ENCODE measurements at regions not wholly inside any gene's neighbourhood (a gene's known extent, or its start where the extent isn't known, plus 50 kb on each side); places are given as distances from the start of the nearest gene placed in this dataset.
A peak's percentile ranks its signal among the peaks of the same experiment; 100 is the strongest.

DNA sequence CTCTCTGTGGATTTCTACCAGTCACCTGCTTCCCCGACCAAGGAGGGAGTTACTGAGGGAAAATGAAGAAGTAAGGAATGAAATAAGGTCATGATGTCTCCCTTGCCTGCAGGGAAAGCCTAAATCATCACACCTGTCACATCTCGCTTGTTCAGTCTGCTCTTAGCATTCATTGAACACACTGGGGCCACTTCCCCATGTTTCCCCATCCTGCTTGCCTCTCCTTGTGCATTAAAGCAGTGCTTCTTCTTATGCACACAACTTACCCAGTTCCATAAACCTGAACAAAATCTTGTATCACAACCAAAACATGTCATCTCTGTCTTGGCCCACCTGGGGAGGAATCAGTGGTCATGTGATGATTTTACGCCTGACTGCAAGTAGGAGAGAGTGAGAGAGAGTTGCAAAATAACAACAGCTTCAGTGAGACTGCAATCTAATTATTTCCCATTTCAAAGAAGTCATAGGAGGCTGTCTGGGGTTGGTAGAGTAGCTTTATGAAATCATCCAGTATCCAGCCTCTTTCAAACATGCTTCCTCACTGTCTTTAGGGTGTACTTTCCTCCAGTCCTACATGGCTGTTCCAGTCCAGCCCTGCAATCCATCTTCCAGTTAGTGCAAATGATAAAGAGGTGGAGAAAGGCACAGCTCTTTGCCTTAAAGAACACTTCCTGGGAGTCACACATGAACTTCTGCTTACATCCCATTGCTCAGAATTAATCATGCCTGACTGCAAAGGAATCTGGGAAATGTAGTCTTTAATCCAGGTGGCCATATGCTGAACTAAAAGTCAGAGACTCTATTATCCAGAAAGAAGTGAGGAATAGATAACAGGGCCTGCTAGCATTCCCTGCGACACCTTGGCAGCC is 220.1 kb downstream of the HAUS1 start:
- TF ChIP-seq ISL1 (CRISPR knock-in tag; IDR thresholded peaks at IDR 0.05), result no peak
- ATAC-seq, result peak; percentile 93

DNA sequence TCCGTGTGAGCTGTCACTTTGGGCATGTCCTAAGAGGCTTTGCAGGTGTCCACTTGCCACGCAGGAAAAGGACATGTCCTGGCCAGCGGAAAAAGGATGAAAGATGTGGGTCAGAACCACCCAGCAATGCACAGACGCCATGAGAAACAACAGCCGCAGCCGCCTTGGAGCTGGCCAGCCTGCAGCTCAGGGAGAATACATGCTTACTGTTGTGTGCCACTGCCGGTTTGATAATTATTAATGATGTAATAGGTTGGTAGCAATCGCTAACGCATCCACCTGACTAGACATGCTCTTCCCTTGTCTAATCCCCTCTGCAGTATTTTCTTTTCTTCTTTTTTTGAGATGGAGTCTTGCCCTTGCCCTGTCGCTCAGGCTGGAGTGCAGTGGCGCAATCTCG is 221.7 kb downstream of the HAUS1 start:
- no peak for ATAC-seq
- TF ChIP-seq, protein P1, sequence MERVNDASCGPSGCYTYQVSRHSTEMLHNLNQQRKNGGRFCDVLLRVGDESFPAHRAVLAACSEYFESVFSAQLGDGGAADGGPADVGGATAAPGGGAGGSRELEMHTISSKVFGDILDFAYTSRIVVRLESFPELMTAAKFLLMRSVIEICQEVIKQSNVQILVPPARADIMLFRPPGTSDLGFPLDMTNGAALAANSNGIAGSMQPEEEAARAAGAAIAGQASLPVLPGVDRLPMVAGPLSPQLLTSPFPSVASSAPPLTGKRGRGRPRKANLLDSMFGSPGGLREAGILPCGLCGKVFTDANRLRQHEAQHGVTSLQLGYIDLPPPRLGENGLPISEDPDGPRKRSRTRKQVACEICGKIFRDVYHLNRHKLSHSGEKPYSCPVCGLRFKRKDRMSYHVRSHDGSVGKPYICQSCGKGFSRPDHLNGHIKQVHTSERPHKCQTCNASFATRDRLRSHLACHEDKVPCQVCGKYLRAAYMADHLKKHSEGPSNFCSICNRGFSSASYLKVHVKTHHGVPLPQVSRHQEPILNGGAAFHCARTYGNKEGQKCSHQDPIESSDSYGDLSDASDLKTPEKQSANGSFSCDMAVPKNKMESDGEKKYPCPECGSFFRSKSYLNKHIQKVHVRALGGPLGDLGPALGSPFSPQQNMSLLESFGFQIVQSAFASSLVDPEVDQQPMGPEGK (CRISPR knock-in tag; IDR thresholded peaks at IDR 0.05; ENCODE audit: borderline replicate concordance), result no peak
- TF ChIP-seq ZFP3 (CRISPR knock-in tag; IDR thresholded peaks at IDR 0.05) (no peak), OSR1 (CRISPR knock-in tag; IDR thresholded peaks at IDR 0.05) (no peak), ARNTL (CRISPR knock-in tag; IDR thresholded peaks at IDR 0.05; ENCODE audit: borderline replicate concordance, low read depth) (no peak), PPARA (CRISPR knock-in tag; IDR thresholded peaks at IDR 0.05; ENCODE audit: borderline replicate concordance) (no peak), ZFP30 (CRISPR knock-in tag; IDR thresholded peaks at IDR 0.05) (no peak), ZC3H10 (CRISPR knock-in tag; IDR thresholded peaks at IDR 0.05) (no peak), ZNF70 (CRISPR knock-in tag; IDR thresholded peaks at IDR 0.05) (no peak), GLIS3 (CRISPR knock-in tag; IDR thresholded peaks at IDR 0.05) (no peak), ZNF565 (CRISPR knock-in tag; conservative IDR thresholded peaks at IDR 0.05; ENCODE audit: low read depth) (no peak), BACH2 (CRISPR knock-in tag; IDR thresholded peaks at IDR 0.05; ENCODE audit: borderline replicate concordance) (no peak), SNAI2 (CRISPR knock-in tag; IDR thresholded peaks at IDR 0.05) (no peak), ISL1 (CRISPR knock-in tag; IDR thresholded peaks at IDR 0.05) (no peak), ZNF8 (CRISPR knock-in tag; IDR thresholded peaks at IDR 0.05) (no peak), CSDC2 (CRISPR knock-in tag; IDR thresholded peaks at IDR 0.05) (no peak), RARB (CRISPR knock-in tag; IDR thresholded peaks at IDR 0.05) (no peak)
- TF ChIP-seq, protein P2, sequence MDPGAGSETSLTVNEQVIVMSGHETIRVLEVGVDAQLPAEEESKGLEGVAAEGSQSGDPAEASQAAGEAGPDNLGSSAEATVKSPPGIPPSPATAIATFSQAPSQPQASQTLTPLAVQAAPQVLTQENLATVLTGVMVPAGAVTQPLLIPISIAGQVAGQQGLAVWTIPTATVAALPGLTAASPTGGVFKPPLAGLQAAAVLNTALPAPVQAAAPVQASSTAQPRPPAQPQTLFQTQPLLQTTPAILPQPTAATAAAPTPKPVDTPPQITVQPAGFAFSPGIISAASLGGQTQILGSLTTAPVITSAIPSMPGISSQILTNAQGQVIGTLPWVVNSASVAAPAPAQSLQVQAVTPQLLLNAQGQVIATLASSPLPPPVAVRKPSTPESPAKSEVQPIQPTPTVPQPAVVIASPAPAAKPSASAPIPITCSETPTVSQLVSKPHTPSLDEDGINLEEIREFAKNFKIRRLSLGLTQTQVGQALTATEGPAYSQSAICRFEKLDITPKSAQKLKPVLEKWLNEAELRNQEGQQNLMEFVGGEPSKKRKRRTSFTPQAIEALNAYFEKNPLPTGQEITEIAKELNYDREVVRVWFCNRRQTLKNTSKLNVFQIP (CRISPR knock-in tag; IDR thresholded peaks at IDR 0.05; ENCODE audit: borderline replicate concordance, low read depth), result no peak
- TF ChIP-seq, protein P3, sequence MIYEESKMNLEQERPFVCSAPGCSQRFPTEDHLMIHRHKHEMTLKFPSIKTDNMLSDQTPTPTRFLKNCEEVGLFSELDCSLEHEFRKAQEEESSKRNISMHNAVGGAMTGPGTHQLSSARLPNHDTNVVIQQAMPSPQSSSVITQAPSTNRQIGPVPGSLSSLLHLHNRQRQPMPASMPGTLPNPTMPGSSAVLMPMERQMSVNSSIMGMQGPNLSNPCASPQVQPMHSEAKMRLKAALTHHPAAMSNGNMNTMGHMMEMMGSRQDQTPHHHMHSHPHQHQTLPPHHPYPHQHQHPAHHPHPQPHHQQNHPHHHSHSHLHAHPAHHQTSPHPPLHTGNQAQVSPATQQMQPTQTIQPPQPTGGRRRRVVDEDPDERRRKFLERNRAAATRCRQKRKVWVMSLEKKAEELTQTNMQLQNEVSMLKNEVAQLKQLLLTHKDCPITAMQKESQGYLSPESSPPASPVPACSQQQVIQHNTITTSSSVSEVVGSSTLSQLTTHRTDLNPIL (CRISPR knock-in tag; IDR thresholded peaks at IDR 0.05; ENCODE audit: low read depth), result no peak
- TF ChIP-seq, protein P4, sequence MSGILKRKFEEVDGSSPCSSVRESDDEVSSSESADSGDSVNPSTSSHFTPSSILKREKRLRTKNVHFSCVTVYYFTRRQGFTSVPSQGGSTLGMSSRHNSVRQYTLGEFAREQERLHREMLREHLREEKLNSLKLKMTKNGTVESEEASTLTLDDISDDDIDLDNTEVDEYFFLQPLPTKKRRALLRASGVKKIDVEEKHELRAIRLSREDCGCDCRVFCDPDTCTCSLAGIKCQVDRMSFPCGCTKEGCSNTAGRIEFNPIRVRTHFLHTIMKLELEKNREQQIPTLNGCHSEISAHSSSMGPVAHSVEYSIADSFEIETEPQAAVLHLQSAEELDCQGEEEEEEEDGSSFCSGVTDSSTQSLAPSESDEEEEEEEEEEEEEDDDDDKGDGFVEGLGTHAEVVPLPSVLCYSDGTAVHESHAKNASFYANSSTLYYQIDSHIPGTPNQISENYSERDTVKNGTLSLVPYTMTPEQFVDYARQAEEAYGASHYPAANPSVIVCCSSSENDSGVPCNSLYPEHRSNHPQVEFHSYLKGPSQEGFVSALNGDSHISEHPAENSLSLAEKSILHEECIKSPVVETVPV (CRISPR knock-in tag; IDR thresholded peaks at IDR 0.05), result no peak

DNA sequence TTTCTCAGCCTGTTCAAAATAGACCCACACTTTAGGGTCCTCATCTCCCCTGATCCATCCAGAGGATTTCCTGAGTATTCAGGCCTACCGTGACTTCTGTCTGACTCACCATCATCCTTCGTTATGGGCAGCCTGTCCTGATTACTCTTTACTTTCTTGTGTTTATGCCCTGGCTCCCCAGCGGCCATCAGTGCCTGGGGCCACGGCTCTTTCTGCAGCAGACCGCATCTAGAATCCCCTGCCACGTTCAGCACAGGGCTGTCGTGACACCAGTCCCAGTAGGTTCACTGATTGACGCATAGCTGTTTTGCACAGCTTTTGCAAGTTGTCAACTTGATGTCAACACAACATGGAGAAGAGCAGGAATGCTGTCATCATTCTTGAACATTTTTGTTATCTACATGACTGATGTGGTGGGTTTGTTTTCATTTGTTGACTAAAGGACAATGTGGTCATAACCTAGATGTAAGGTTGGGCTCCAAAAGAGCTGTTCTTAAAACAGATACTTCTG is 225.6 kb downstream of the HAUS1 start:
- ATAC-seq, result no peak
- no peak for TF ChIP-seq CSDC2 (CRISPR knock-in tag; IDR thresholded peaks at IDR 0.05)
- no peak for TF ChIP-seq TOX (CRISPR knock-in tag; IDR thresholded peaks at IDR 0.05; ENCODE audit: borderline replicate concordance)
- TF ChIP-seq TCF4 (CRISPR knock-in tag; IDR thresholded peaks at IDR 0.05; ENCODE audit: borderline replicate concordance), result no peak
- TF ChIP-seq ZNF70 (CRISPR knock-in tag; IDR thresholded peaks at IDR 0.05), result no peak
- TF ChIP-seq, protein P3 (CRISPR knock-in tag; IDR thresholded peaks at IDR 0.05; ENCODE audit: low read depth), result no peak
- TF ChIP-seq, protein P4 (CRISPR knock-in tag; IDR thresholded peaks at IDR 0.05), result no peak
- no peak for TF ChIP-seq ISL1 (CRISPR knock-in tag; IDR thresholded peaks at IDR 0.05)
- no peak for TF ChIP-seq ZNF565 (CRISPR knock-in tag; conservative IDR thresholded peaks at IDR 0.05; ENCODE audit: low read depth)
- no peak for TF ChIP-seq ZFP3 (CRISPR knock-in tag; IDR thresholded peaks at IDR 0.05)
- TF ChIP-seq, protein P1 (CRISPR knock-in tag; IDR thresholded peaks at IDR 0.05; ENCODE audit: borderline replicate concordance), result no peak
- TF ChIP-seq RARB (CRISPR knock-in tag; IDR thresholded peaks at IDR 0.05), result no peak
- TF ChIP-seq OSR1 (CRISPR knock-in tag; IDR thresholded peaks at IDR 0.05), result no peak
- TF ChIP-seq ZC3H10 (CRISPR knock-in tag; IDR thresholded peaks at IDR 0.05), result no peak
- no peak for TF ChIP-seq ARNTL (CRISPR knock-in tag; IDR thresholded peaks at IDR 0.05; ENCODE audit: borderline replicate concordance, low read depth)

Data from SK-N-SH treated with all-trans-retinoic acid at 6 μM for 48 hours (cell line).